AG10803 (cell line): ENCODE measurements at regions not wholly inside any gene's neighbourhood (a gene's known extent, or its start where the extent isn't known, plus 50 kb on each side); places are given as distances from the start of the nearest gene placed in this dataset.
"Not testable (repeated sequence)": the region's sequence is repeated elsewhere in the genome, so short reads cannot be mapped to it uniquely, and the experiment has no call there.

Source experiments
- DNase-seq: peaks from one replicate; pipeline ENCODE4 v3.0.0; 2010; ENCODE audit warnings: low read depth
- H3K4me3 ChIP-seq: 2 replicates; pipeline ENCODE4 v1.5.1; 2011; ENCODE audit warnings: mild to moderate bottlenecking, low read length, control low read depth
- CTCF ChIP-seq: conservative IDR thresholded peaks from 2 replicates; pipeline ENCODE4 v1.5.1; 2011; ENCODE audit warnings: mild to moderate bottlenecking, low read length, control low read depth, inconsistent platforms

- H3K4me3 ChIP-seq = no peak overlapping the region
- no peak for TF ChIP-seq CTCF
- DNase-seq = no peak
These were observed 68.9 kb downstream of the CYP26B1 start for GRCh38 chr2:72078773-72079172.

- no peak for TF ChIP-seq CTCF
- DNase-seq = no peak
- no peak overlapping the region for H3K4me3 ChIP-seq
These were observed 69.9 kb downstream of the CYP26B1 start for GRCh38 chr2:72077702-72078169.

- DNase-seq, H3K4me3 ChIP-seq: not testable (repeated sequence)
These were observed 74.3 kb downstream of the CYP26B1 start for GRCh38 chr2:72073373-72073772.

- not testable (repeated sequence) for DNase-seq, H3K4me3 ChIP-seq
These were observed 83.5 kb downstream of the CYP26B1 start for GRCh38 chr2:72064197-72064596.

GRCh38 chr2:72062336-72062735 is 85.3 kb downstream of the CYP26B1 start:
- no peak overlapping the region for H3K4me3 ChIP-seq
- no peak for DNase-seq
- TF ChIP-seq CTCF = no peak

GRCh38 chr2:72057308-72057707 is 90.4 kb downstream of the CYP26B1 start:
- no peak for DNase-seq
- TF ChIP-seq CTCF = no peak
- H3K4me3 ChIP-seq = no peak overlapping the region

- DNase-seq = peak; percentile 56
- no peak for TF ChIP-seq CTCF
These were observed 95.6 kb downstream of the CYP26B1 start for GRCh38 chr2:72051971-72052505.

GRCh38 chr2:72051204-72051603 is 96.5 kb downstream of the CYP26B1 start:
- no peak overlapping the region for H3K4me3 ChIP-seq
- DNase-seq = no peak
- no peak for TF ChIP-seq CTCF

More at GRCh38 chr2:72051971-72052505, 95.6 kb downstream of the CYP26B1 start:
- H3K4me3 ChIP-seq = no peak overlapping the region
